GM13976 (cell line): ENCODE measurements at regions not wholly inside any gene's neighbourhood (a gene's known extent, or its start where the extent isn't known, plus 50 kb on each side); places are given as distances from the start of the nearest gene placed in this dataset.

Experiments used
- DNase-seq: peaks from one replicate; pipeline ENCODE4 v3.0.0; 2012; ENCODE audit warnings: low spot score
- CTCF ChIP-seq: IDR thresholded peaks from 2 replicates; pipeline ENCODE4 v1.5.1; 2012; ENCODE audit warnings: borderline replicate concordance, mild to moderate bottlenecking; ENCODE audit not compliant: insufficient read depth; ENCODE audit errors: extremely low read depth, missing control alignments, control extremely low read depth
- in situ Hi-C: fragments of 300-500 bp; cut with MboI; formaldehyde crosslinking; loops from one replicate; pipeline ENCODE4 v1.12.0; 2022; ENCODE audit warnings: low sequenced_read_pairs, mixed read lengths, inconsistent platforms; ENCODE audit not compliant: unreplicated experiment

GRCh38 chr2:42960002-42960841 is 167.8 kb upstream of the HAAO start:
- TF ChIP-seq CTCF: peak; percentile 3
- no peak for DNase-seq
- in situ Hi-C loops: no loop called here

- in situ Hi-C loops: loop anchor here (10.0 kb wide), 1 partner anchor 275 kb away; no protein-coding TSS in a partner anchor
- TF ChIP-seq CTCF: no peak
- DNase-seq: no peak
Observed at GRCh38 chr2:42959234-42960001, 167.0 kb upstream of the HAAO start.

- in situ Hi-C loops: loop anchor here (10.0 kb wide), 1 partner anchor 276 kb away; no protein-coding TSS in a partner anchor
- no peak for DNase-seq
- no peak for TF ChIP-seq CTCF
Observed at GRCh38 chr2:42958741-42959233, 166.4 kb upstream of the HAAO start.

- no peak for DNase-seq
- in situ Hi-C loops: loop anchor here (10.0 kb wide), 1 partner anchor 277 kb away; no protein-coding TSS in a partner anchor
- no peak for TF ChIP-seq CTCF
Observed at GRCh38 chr2:42957861-42958301, 165.5 kb upstream of the HAAO start.

GRCh38 chr2:42957109-42957860 is 164.9 kb upstream of the HAAO start:
- TF ChIP-seq CTCF: no peak
- DNase-seq: no peak
- in situ Hi-C loops: loop anchor here (10.0 kb wide), 1 partner anchor 278 kb away; no protein-coding TSS in a partner anchor

GRCh38 chr2:42954227-42954962 is 162.0 kb upstream of the HAAO start:
- in situ Hi-C loops: loop anchor here (10.0 kb wide), 1 partner anchor 280 kb away; no protein-coding TSS in a partner anchor
- no peak for TF ChIP-seq CTCF
- no peak for DNase-seq
